Left ventricle myocardium inferior (tissue), 1 donor: ENCODE measurements at regions not wholly inside any gene's neighbourhood (a gene's known extent, or its start where the extent isn't known, plus 50 kb on each side); places are given as distances from the start of the nearest gene placed in this dataset.

ENCODE experiments used
- DNase-seq: peaks from one replicate; pipeline ENCODE4 v3.0.0-alpha.2; 2020
- H3K27ac ChIP-seq: fragments of 200-600 bp; replicated peaks from 2 replicates; pipeline ENCODE4 v1.8.0; 2021
- H3K27me3 ChIP-seq: fragments of 200-600 bp; 2 replicates; pipeline ENCODE4 v1.8.0; 2021; ENCODE audit warnings: low read depth
- H3K36me3 ChIP-seq: fragments of 200-600 bp; 2 replicates; pipeline ENCODE4 v1.8.0; 2021
- H3K4me1 ChIP-seq: fragments of 200-600 bp; 2 replicates; pipeline ENCODE4 v1.8.0; 2021
- H3K4me3 ChIP-seq: fragments of 200-600 bp; 2 replicates; pipeline ENCODE4 v1.8.0; 2021; ENCODE audit warnings: mild to moderate bottlenecking, moderate library complexity
- H3K9me3 ChIP-seq: fragments of 200-600 bp; replicated peaks from 2 replicates; pipeline ENCODE4 v1.8.0; 2021
- intact Hi-C: fragments of 100-400 bp; cut with micrococcal nuclease; formaldehyde crosslinking; loops from one replicate; pipeline ENCODE4 v1.11.0; 2022
- TF ChIP-seq, protein P1 (sequence below): fragments of 200-600 bp; IDR thresholded peaks from 2 replicates; pipeline ENCODE4 v1.8.0; 2021; ENCODE audit warnings: antibody characterized with exemption, mild to moderate bottlenecking, borderline replicate concordance
- donor health status: DM: no; HTN: yes; CAD: no; lungs with severe emphysema.

DNA sequence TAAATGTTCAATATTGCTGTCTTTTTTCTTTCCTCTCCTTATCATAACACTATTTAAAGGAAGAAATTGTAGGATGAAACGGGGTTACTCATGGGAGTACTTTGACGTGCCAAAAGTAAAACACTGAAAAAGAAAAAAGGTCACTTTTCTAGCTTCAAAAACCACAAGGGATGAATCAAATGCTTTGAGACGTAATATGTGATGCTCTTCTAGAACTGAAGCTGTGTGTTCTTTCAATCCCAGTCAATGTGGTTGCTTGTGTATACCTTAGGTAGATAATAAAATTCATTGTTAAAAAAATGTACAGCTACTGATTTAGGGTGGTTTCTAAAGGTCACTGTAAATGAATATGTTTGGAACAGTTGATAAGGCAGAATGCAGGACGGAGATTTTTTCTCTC lies 538.8 kb upstream of the ZNF717 start:
- Histone ChIP-seq H3K27me3 (no peaks in the 10 kb centered on the region), H3K27ac (no peak overlapping the region)

DNA sequence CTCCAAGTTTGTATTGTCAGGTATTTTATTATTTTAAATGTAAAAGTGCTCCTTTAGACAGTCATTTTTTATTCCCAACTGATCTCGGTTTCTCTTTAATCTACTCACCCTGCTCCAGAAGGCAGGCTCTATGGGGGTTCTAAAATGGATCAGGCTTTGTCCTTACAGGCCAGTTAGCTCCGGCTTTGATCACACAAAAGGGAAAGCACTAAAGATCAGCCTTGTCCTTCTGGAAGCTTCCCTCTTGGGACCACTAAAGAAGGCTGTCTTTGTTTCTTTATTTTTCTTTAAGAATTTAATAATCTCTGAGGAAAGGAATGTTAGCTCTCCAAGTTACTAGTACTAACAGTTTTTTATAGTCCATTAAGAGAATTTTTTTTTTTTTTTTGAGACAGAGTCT lies 560.5 kb upstream of the ZNF717 start:
- Histone ChIP-seq H3K4me1 (no peaks in the 10 kb centered on the region), H3K27me3 (no peaks in the 10 kb centered on the region), H3K27ac (no peak overlapping the region), H3K4me3 (no peak overlapping the region), H3K36me3 (no peaks in the 10 kb centered on the region), H3K9me3 (no peaks in the 10 kb centered on the region)
- DNase-seq: no peak
- intact Hi-C loops: no loop called here
- TF ChIP-seq, protein P1, sequence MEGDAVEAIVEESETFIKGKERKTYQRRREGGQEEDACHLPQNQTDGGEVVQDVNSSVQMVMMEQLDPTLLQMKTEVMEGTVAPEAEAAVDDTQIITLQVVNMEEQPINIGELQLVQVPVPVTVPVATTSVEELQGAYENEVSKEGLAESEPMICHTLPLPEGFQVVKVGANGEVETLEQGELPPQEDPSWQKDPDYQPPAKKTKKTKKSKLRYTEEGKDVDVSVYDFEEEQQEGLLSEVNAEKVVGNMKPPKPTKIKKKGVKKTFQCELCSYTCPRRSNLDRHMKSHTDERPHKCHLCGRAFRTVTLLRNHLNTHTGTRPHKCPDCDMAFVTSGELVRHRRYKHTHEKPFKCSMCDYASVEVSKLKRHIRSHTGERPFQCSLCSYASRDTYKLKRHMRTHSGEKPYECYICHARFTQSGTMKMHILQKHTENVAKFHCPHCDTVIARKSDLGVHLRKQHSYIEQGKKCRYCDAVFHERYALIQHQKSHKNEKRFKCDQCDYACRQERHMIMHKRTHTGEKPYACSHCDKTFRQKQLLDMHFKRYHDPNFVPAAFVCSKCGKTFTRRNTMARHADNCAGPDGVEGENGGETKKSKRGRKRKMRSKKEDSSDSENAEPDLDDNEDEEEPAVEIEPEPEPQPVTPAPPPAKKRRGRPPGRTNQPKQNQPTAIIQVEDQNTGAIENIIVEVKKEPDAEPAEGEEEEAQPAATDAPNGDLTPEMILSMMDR: no peak

More for the DNA sequence above, 538.8 kb upstream of the ZNF717 start:
- DNase-seq: no peak
- Histone ChIP-seq H3K36me3 (no peaks in the 10 kb centered on the region), H3K4me3 (no peak overlapping the region), H3K4me1 (no peaks in the 10 kb centered on the region), H3K9me3 (no peaks in the 10 kb centered on the region)
- intact Hi-C loops: no loop called here
- TF ChIP-seq, protein P1: no peak

- Histone ChIP-seq H3K4me1 (no peaks in the 10 kb centered on the region), H3K36me3 (no peaks in the 10 kb centered on the region), H3K27me3 (no peaks in the 10 kb centered on the region), H3K9me3 (no peaks in the 10 kb centered on the region), H3K4me3 (no peak overlapping the region), H3K27ac (no peak overlapping the region)
- TF ChIP-seq, protein P1: no peak
- intact Hi-C loops: no loop called here
- no peak for DNase-seq
Observed at GRCh38 chr3:76346690-76347089, 561.3 kb upstream of the ZNF717 start.

DNA sequence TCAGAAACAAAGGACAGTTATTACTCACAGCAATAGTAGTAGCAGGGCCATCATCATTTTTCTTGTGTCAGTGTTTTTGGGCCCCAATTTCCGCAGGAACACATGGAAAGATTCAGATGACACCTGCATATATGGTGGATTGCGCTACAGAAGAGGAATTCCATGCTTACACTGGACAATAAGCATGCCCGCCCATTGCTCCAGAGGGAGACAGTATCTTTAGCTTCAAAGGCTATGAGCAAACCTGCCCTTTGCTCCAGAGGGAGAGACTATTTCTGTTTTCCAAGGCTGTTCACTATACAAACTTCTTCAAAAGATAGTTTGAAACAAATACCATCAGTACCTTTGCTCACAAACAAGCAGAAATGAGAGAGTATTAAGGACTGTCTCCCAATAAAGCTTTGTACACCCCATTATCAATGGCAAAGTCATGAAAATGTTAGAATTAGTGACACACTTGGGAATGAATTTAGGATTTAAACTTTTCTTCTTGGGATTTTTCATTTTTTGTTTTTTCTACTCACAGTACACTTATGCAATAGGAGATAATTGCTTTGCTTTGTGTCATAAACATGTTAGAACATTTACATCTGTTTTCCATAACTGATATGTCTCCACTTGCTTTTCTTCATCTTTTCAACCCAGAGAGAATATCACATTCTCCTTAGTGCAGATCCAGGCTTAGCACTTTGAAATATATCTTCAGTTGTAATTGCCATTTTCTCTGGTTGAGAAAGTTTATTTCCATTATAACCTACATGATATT lies 564.5 kb upstream of the ZNF717 start:
- Histone ChIP-seq H3K4me3 (no peak overlapping the region), H3K4me1 (no peaks in the 10 kb centered on the region), H3K27me3 (no peaks in the 10 kb centered on the region), H3K36me3 (no peaks in the 10 kb centered on the region), H3K9me3 (no peaks in the 10 kb centered on the region), H3K27ac (no peak overlapping the region)
- DNase-seq: no peak
- intact Hi-C loops: no loop called here
- TF ChIP-seq, protein P1: no peak

- no peaks in the 10 kb centered on the region for H3K9me3 ChIP-seq
- TF ChIP-seq, protein P1: no peak
- no peak overlapping the region for H3K27ac ChIP-seq
- intact Hi-C loops: no loop called here
- no peaks in the 10 kb centered on the region for H3K36me3 ChIP-seq
- H3K4me3 ChIP-seq: no peak overlapping the region
- no peaks in the 10 kb centered on the region for H3K27me3 ChIP-seq
- no peaks in the 10 kb centered on the region for H3K4me1 ChIP-seq
- DNase-seq: no peak
Observed at GRCh38 chr3:76352051-76352450, 566.7 kb upstream of the ZNF717 start.
